Keratinocyte (primary cell): ENCODE measurements at regions not wholly inside any gene's neighbourhood (a gene's known extent, or its start where the extent isn't known, plus 50 kb on each side); places are given as distances from the start of the nearest gene placed in this dataset.

Source experiments
- DNase-seq: peaks from one replicate; pipeline ENCODE4 v3.0.0-alpha.2; 2011; ENCODE audit warnings: low read depth, missing footprints, low spot score
- FAIRE-seq: peaks from 2 replicates; lab custom pipeline; 2011; peaks lifted over from hg19 to GRCh38; lab: Jason Lieb, UNC
- H2AFZ ChIP-seq: 2 replicates; pipeline ENCODE4 v1.6.0; 2012; ENCODE audit warnings: low read length, control low read depth, inconsistent platforms; ENCODE audit not compliant: control insufficient read depth
- H3K27ac ChIP-seq: 2 replicates; pipeline ENCODE4 v1.5.1; 2011; ENCODE audit warnings: low read length; ENCODE audit not compliant: control insufficient read depth, insufficient read depth
- H3K27me3 ChIP-seq: 3 replicates; pipeline ENCODE4 v1.6.0; 2011; ENCODE audit warnings: low read length; ENCODE audit not compliant: control insufficient read depth, insufficient read depth; ENCODE audit errors: extremely low read depth
- H3K36me3 ChIP-seq, 2 experiments: 2 replicates in 1 of 2; 3 replicates in 1 of 2; pipeline ENCODE4 v1.5.1; 2011; ENCODE audit warnings: low read length in 2 of 2, mild to moderate bottlenecking in 1 of 2; ENCODE audit not compliant: control insufficient read depth in 2 of 2, insufficient read depth in 2 of 2; ENCODE audit errors: extremely low read depth in 1 of 2
- H3K4me1 ChIP-seq: 3 replicates; pipeline ENCODE4 v1.5.1; 2011; ENCODE audit warnings: low read length; ENCODE audit not compliant: control insufficient read depth, insufficient read depth; ENCODE audit errors: extremely low read depth
- H3K4me2 ChIP-seq: 3 replicates; pipeline ENCODE4 v1.6.0; 2011; ENCODE audit warnings: low read depth, low read length; ENCODE audit not compliant: control insufficient read depth, insufficient read depth; ENCODE audit errors: extremely low read depth
- H3K4me3 ChIP-seq, 3 experiments: fragments of 200-600 bp in 1 of 3; sonication (generic) in 1 of 3; 2 replicates in 2 of 3; 3 replicates in 1 of 3; pipeline ENCODE4 v1.5.1; 2011 to 2016; ENCODE audit warnings: low read length in 3 of 3, mild to moderate bottlenecking in 3 of 3, control low read depth in 2 of 3, inconsistent platforms in 1 of 3, low read depth in 1 of 3, mixed read lengths in 1 of 3, mixed run types in 1 of 3, moderate library complexity in 1 of 3; ENCODE audit not compliant: control insufficient read depth in 2 of 3, insufficient read depth in 2 of 3; ENCODE audit errors: extremely low read depth in 1 of 3
- H3K79me2 ChIP-seq: 2 replicates; pipeline ENCODE4 v1.6.0; 2012; ENCODE audit warnings: low read length; ENCODE audit not compliant: control insufficient read depth, insufficient read depth
- H3K9ac ChIP-seq: 3 replicates; pipeline ENCODE4 v1.6.0; 2011; ENCODE audit warnings: low read length; ENCODE audit not compliant: control insufficient read depth, insufficient read depth; ENCODE audit errors: extremely low read depth
- H3K9me1 ChIP-seq: 3 replicates; pipeline ENCODE4 v1.6.0; 2011; ENCODE audit warnings: low read length; ENCODE audit not compliant: control insufficient read depth, insufficient read depth; ENCODE audit errors: extremely low read depth
- H3K9me3 ChIP-seq: 2 replicates; pipeline ENCODE4 v1.5.1; 2012; ENCODE audit warnings: low read depth, low read length; ENCODE audit not compliant: control insufficient read depth
- H4K20me1 ChIP-seq: 3 replicates; pipeline ENCODE4 v1.6.0; 2011; ENCODE audit warnings: low read length; ENCODE audit not compliant: control insufficient read depth, insufficient read depth; ENCODE audit errors: extremely low read depth
- EZH2 ChIP-seq: IDR thresholded peaks from one replicate; pipeline ENCODE4 v1.6.1; 2012; ENCODE audit warnings: inconsistent platforms, mild to moderate bottlenecking, low read length, moderate library complexity
- dilution Hi-C: fragments of 300-500 bp; cut with MboI; formaldehyde crosslinking; loops from one replicate; pipeline ENCODE4 v1.7.0; 2020; ENCODE audit warnings: low sequenced_read_pairs; ENCODE audit not compliant: extremely low pct_ligation_motif_present
- small RNA-seq, 3 experiments: library from RNA; depleted of rRNA; stranded (forward); fragments of <200 nt; gene quantifications; one replicate each; pipeline ENCODE3, GENCODE V24; 2012; ENCODE audit warnings: low read depth in 3 of 3, low replicate concordance in 1 of 3; ENCODE audit not compliant: insufficient read length in 3 of 3
- TF ChIP-seq, protein P1 (sequence below), 3 experiments: IDR thresholded peaks in 1 of 3; conservative IDR thresholded peaks in 1 of 3; optimal IDR thresholded peaks in 1 of 3; 2 replicates in 2 of 3; 3 replicates in 1 of 3; pipeline versions ENCODE3 to v1.5.1; 2011; ENCODE audit warnings: low read length in 3 of 3, mild to moderate bottlenecking in 3 of 3, moderate library complexity in 2 of 3, control low read depth in 1 of 3, inconsistent platforms in 1 of 3; ENCODE audit not compliant: insufficient read depth in 2 of 3; ENCODE audit errors: extremely low read depth in 1 of 3

DNA sequence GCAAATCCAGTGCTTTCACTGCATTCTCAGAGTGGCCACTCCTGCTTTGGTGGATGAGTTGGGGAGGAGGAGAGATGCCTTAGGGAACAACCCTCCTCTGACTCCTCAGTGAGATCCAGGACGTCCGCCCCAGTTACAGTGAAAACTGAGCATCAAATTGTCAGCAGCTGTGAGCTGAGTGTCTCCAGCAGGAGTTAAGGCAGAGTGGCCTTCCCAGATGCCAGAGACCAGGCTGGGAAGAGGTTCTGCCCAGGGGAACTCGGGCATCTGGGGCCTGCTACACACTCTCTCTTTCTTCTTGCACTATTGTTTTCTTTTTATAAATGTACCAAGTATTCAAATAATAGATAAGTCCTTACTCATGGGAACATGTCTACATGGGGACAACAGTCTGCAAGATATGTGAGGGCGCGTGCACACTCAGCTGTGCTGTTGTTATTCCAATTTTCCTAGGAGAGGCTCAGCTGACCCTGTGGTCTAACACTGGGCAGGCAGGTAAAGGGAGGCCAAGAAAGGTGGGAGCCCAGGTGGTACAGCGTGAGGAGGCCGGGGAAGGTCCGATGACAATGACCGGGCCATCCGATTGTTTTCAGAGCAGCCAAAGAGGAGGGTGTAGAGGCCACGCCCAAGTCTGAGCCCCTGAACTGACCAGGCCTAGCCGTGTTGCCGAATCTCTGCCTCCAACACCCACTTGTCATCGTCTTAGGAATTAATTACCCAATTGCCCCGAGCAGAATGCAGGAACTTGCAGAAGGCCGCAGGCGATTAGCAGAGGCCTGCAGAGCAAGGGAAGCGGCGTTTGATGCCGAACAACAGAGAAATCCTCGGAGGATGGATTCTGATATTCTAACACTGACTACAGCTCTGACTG, 166.9 kb downstream of the ANAPC1 start:
- no peaks in the 10 kb centered on the region for H3K79me2 ChIP-seq
- H3K27ac ChIP-seq: no peak overlapping the region
- no peaks in the 10 kb centered on the region for H3K36me3 ChIP-seq
- FAIRE-seq (no peak), DNase-seq (no peak)
- no peak overlapping the region for H3K4me3 ChIP-seq
- TF ChIP-seq, protein P1, sequence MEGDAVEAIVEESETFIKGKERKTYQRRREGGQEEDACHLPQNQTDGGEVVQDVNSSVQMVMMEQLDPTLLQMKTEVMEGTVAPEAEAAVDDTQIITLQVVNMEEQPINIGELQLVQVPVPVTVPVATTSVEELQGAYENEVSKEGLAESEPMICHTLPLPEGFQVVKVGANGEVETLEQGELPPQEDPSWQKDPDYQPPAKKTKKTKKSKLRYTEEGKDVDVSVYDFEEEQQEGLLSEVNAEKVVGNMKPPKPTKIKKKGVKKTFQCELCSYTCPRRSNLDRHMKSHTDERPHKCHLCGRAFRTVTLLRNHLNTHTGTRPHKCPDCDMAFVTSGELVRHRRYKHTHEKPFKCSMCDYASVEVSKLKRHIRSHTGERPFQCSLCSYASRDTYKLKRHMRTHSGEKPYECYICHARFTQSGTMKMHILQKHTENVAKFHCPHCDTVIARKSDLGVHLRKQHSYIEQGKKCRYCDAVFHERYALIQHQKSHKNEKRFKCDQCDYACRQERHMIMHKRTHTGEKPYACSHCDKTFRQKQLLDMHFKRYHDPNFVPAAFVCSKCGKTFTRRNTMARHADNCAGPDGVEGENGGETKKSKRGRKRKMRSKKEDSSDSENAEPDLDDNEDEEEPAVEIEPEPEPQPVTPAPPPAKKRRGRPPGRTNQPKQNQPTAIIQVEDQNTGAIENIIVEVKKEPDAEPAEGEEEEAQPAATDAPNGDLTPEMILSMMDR (optimal IDR thresholded peaks at IDR 0.05 in 1 of 3, IDR thresholded peaks at IDR 0.05 in 1 of 3, conservative IDR thresholded peaks at IDR 0.05 in 1 of 3; ENCODE audit: extremely low read depth in 1 of 3, insufficient read depth in 2 of 3, low read length in 3 of 3): no peak
- TF ChIP-seq EZH2: no peak
- no peaks in the 10 kb centered on the region for H3K4me1 ChIP-seq
- no peak overlapping the region for H2AFZ ChIP-seq
- dilution Hi-C loops: no loop called here
- no peak overlapping the region for H3K4me2 ChIP-seq
- H3K9me1 ChIP-seq: no peaks in the 10 kb centered on the region
- no peak overlapping the region for H3K9ac ChIP-seq
- H3K9me3 ChIP-seq: no peaks in the 10 kb centered on the region
- H4K20me1 ChIP-seq: no peaks in the 10 kb centered on the region
- H3K27me3 ChIP-seq: no peaks in the 10 kb centered on the region

Small RNA genes lying in the stretch of these regions (small RNA-seq; reads per million reads assigned to genes)
- gene MIR4435-2: 0 reads per million in 3 experiments
